Activated CD8-positive, alpha-beta memory T cell treated with anti-CD3 and anti-CD28 coated beads, Interleukin-2, amount 50 U/mL, for 4 hours (primary cell): ENCODE measurements at regions not wholly inside any gene's neighbourhood (a gene's known extent, or its start where the extent isn't known, plus 50 kb on each side); places are given as distances from the start of the nearest gene placed in this dataset.

Source experiments
- DNase-seq: peaks from one replicate; pipeline ENCODE4 v3.0.0-alpha.2; 2020

DNA sequence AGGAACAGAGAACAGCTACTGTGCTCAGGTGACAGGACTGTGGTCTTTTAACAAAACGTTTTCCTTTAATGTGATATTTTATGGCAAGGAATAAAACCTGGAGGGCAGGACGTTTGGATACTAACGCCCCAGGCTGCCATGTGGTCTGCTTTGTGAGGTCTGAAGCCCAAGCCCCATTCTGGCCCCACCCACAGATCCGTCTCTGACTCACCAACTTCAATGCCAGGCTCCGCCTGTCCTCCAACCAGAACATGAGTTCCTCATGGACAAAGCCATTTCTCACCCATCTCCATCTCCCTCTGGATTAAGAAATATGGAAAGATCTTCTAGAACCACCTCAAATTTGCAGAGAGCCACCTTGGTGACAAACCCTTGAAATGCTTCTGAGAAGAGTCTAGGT lies 148.8 kb downstream of the CRYBB2 start:
- DNase-seq = no peak

DNA sequence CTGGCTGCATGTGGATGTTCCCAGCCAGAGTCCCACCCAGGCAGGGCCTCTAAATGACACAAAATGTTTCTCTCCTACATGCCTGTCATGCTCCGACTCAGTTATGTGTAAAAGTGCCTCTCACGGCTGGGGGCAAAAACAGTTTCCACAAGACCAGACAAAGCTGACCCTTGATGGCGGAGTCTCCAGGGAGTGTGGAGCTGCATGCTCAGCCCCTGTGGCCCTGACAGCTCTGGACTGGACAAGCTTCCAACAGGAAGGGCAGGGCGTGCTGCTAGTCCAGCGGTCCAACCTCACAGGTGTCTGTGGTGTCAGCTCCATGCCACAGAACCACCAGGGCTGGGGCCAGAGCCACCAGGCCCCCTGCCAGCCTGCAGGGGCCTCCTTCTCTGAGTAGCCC lies 149.6 kb downstream of the CRYBB2 start:
- DNase-seq = no peak

DNA sequence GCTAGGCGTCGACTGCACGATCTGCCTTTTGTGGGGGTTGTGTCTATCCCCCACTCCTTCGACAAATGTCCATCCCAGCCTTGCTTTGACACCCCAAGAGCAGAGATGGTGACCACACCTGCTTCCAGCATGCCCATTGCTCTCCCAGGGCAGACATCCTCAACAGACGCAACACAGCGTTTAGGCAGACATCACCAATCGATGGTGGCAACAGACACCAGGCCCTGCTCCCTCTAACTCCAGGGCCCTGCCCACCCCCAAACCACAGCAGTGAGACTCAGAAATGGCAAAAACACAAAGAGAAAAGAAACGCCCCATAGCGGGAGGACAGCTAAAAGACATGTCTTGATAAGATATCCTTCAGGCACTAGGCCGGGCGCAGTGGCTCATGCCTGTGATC lies 150.9 kb downstream of the CRYBB2 start:
- no peak for DNase-seq

DNA sequence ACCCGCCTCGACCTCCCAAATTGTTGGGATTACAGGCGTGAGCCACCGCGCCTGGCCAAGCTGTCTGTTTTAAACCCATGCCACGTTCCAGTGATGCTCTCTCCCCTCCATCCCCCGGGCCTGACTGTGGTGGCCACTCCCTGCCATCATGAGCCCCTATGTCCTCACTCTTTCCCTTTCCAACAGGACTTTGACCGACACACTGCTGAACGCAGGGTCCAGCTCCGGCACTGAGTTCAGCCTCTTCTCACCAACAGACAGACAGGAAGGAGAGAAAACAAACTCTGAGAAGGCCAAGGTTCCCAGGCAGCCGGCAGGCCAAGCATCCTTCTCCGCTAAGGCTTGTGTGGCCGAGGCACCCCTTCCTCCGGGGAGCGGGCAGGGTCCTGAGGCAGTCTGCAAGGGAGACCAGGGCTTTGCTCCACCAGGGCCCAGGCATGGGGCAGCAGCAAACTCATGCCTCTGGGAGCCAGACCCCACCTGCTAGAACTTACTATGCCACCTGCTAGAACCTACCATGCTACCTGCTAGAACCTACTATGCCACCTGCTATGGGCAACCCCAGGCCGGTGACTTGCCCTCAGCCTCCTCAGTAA lies 152.7 kb downstream of the CRYBB2 start:
- no peak for DNase-seq

DNA sequence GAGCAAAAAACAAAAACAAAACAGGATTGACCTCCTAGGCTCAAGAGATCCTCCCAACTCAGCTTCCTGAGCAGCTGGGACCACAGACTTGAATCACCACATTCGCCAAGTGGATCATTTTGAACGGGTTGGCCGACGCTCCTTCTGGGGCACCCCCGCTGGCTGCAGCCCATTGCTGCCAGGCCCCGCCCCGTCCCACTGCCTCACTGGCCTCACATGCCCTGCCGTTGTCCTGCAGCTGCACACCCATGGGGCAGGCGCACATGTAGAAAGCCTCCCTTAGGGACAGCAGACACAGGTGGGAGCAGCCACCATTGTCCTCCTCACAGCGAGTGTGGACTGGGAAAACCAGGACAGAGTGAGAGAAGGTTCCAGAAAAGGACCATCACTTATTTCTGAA lies 154.5 kb downstream of the CRYBB2 start:
- DNase-seq = no peak

DNA sequence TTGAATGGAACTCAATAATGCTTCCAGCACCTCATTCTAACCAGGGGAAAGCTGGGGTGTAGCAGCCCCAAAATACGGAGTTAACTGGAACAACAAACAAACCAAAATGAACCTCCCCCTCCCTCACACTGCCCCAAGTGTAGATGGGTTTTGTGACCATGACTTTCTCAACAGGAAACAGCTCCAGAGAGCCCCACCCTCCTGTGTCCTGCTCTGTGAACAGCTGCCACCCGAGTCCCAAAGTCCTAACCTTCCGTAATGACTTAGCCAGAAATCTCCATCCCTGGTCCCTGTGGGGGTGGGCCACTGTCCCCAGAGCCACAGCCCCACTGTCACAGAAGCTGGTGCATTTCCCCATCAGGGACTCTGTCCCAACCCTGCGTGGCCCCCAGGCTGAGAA lies 155.4 kb downstream of the CRYBB2 start:
- DNase-seq = no peak

DNA sequence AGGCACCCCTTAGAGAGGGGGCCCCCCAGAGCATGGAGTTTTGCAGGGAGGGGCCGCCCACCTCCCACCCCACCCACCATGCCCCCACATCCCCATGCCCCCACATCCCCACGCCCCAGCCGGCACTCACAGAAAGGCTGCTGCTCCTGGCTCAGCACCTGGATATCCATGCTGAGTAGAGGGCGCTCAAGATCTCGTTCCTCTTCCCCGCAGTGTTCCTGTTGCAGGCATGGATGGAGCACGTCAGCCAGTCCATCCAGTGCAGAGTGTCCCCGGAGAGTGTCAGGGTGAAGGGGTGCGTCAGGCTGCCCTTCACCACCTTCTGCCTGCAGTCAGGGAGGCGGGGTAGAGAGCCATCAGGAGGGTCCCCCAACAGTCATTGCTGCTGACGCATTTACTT lies 156.2 kb downstream of the CRYBB2 start:
- no peak for DNase-seq

DNA sequence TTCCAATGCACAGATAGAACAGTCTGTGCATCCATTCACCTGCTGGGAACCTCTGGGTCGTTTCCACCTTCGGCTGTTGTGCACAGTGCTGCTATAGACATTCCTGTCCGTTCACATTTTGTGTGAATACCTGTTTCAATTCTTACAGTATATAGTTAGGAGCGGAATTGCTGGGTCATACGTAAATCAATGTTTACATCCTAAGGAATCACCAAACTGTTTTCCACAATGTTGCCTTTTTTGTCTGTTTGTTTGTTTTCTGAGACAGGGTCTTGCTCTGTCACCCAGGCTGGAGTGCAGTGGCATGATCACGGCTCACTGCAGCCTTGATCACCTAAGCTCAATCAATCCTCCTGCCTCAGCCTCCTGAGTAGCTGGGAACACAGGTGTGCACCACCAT lies 158.3 kb downstream of the CRYBB2 start:
- DNase-seq = no peak

DNA sequence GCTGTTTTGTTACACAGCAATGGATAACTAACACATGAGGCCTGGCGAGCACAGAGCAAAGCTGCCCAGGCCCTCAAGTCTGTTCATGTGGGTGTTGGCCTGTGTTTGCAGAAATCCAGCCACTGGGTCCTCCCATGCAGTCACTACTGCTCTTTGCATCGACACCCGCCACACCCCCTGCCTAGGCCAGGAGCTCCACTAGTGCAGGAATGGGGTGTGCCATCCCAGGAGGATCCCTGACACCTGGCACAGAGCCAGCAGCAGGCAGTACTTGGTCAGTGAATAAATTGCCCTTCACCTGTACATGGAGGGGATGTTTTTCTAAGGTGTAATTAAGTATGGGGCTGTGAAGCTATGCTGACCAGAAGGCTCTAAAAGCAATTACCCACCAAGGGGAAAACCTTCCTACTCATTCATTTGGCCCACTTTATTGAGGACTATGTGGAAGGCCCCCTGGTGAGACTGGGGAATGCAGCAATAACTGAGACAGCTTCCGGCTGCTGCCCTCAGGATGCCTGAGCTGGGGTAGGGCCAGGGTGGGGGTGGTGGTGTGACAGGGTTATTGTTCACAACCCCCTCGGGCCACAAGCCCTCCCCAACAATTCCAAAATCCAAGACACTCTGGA lies 160.8 kb downstream of the CRYBB2 start:
- DNase-seq = no peak

DNA sequence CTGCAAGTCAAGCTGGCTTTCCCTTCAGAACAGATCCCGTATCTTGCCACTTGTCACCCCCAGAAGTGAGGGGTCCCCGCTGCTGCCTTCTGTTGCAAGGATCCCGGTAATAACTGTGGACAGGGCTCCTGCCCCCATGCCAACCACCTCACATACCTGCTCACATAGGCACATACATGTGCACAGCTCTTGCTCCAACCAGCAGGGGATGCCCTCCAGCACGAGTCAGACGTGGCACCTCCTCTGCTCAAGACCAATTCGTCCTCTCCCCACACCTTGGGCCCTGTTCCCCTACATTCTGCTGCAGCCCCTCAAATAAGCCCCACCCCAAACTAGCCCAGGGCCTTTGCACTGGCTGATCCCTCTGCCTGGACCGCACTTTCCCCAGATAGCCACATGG lies 163.3 kb downstream of the CRYBB2 start:
- no peak for DNase-seq

DNA sequence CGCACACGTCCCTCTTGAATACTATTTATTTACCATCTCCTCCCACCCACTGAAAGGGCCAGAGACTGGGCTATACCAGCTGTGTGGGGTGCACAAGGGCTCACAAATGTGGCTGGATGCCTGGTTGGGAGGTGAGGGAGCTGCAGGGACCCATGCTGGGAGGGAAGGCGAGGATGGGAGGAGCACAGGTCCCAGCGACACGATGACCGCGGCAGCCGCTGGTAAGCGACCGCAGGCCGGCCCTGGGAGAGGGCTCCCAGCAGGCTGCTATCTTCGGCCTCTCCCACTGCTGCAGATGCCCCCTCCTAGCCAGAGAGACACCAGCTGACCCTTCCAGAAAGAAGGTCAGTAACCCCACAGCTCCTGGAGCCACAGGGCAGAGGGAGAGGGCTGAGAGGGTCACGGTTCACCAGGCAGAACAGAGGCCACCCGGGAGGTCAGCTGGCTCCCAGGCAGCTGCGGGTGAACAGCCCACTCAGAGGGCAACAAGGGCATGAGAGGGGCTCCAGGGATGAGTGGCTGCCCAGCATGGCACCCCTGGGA lies 163.9 kb downstream of the CRYBB2 start:
- DNase-seq = no peak

DNA sequence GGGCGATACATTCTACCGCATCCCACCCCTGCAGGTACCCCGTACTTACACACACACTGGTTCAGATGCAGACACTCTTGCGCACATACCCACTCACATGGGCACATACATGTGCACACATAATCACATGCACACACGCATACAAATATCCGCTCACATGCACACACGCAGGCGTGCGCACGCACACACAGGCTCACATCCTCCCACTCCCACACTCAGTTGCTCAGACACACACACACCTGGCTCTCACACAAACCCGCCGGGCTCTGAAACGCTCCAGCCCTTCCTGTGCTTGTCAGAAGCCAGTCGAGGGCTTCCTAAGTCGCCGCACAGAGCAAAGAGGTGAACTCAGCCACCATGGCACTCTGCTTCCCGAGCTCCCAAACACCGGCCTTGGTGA lies 164.5 kb downstream of the CRYBB2 start:
- DNase-seq = no peak

DNA sequence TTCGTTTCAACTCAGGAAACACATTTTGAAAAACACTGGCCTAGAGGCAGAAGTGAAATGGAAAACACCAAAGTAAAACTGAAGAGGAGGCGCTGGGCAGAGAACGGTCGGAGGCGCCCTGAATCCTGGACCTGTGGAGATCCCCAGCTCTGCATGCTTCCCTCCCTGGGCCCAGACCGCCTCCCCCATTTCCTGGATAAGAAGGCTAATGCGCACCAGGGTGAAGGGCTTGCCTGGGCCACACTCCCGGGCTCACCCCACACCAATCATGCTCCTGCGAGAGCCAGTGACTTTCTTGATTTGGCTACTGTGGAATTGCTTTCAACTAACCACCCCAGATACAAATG lies 167.1 kb downstream of the CRYBB2 start:
- DNase-seq = no peak

DNA sequence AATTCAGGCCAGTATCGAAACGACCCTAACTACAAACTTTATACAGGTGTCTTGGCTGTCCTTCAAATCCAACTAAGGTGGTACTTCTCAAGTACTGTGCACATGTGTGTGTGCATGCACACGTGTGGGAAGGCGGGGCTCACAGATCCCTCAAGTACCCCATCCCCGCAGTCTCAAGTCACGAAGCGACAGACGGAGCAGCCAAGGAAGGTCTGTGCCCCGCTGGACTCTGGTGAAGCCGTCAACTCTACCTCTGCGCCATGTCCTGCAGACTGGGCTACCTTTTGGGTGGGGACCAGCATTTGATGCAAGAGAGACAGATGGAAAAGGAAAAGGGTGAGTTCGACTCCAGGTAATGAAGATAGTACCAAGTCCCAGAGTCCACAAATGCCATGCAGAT lies 169.0 kb downstream of the CRYBB2 start:
- DNase-seq = no peak

DNA sequence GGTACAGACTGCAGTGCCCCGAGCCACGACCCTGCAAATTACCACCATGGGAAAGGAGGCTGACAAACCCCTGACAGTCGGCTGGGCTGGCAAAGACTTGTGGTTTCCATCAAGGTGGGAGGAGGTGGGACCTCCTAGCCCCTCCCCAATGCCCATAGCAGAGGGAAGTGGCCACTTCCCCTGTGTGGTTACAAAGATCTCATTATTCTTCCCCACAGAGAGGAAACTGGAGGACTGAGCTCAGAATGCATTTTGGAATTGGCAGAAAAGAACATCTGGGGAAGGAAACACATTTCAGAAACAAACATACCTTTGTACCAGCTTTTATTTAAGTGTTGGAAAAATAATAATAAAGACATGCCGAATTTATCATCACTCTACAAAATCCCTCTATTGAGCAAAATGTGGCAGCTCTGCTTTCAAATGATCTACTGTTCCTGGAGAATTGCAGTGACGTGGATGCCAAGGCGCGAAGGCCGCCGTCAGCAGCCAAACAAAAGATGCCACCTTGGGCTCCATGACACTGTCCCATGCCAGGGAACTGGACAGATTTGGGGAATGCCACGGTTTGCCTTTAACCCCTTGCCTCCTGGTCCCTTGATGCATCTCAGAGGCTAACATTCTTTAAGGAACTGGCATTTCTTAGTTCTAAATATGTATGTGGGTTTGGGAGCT lies 169.6 kb downstream of the CRYBB2 start:
- no peak for DNase-seq

DNA sequence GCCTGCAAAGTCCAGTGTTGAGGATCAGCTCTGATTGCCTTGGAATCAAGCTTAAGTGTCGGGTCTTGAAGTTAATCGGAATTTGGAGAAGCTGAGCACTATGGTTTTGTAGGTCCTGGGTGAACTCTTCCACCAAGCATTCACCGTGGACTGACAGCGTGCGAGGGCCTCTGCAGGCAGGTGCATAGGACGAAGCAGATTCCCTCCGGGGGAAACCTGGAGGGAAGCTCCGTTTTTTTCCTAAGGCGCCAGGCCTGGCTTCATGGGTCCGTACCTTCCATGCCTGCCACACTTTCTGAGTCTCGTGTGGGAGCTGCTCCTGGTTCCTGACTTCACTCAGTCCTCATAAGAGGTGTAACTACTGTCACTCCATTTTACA lies 170.1 kb downstream of the CRYBB2 start:
- DNase-seq = no peak

DNA sequence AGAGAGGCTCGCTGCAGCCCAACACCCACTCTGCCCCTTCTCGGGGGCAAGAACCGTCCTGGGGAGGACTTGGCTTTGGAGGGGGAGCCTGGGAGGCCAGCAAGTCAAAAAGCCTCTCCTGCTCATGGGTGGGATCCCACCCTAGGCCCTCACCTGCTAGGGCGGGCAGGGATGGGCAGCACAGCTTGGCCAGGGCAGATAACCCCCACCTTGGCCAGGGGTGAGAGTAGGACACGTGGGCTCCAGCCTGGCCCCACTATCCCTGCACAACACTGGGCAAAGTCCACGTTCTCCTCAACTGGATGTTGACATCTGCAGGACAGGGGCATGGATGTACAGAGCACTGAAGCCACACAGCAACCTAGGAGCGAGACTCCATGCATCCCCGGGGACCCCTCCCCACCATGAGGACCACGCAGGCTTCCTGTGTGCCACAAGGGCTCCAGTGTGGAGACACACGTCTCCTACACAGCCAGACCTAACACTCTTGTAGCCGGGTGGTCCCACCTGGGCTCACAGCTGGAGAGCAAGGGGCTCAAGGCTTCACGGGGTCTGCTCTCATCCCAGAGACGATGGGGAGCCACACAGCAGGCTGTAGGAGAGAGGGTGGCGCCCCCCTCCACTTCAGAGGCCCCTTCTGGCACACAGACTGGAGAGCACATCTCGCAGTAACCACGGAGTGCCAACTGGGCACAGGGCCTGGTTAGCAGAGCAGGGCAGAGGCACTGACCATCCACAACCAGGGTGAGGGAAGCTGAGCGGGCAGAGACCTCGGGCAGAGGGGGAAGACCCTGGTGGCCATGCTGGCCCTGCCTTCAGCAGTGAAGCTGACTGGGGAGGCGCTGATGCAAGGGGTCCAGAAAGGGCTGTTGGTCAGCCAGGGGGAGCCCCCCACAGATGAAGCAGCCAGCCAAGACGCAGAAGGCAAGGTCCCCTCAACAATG lies 171.1 kb downstream of the CRYBB2 start:
- DNase-seq = no peak

DNA sequence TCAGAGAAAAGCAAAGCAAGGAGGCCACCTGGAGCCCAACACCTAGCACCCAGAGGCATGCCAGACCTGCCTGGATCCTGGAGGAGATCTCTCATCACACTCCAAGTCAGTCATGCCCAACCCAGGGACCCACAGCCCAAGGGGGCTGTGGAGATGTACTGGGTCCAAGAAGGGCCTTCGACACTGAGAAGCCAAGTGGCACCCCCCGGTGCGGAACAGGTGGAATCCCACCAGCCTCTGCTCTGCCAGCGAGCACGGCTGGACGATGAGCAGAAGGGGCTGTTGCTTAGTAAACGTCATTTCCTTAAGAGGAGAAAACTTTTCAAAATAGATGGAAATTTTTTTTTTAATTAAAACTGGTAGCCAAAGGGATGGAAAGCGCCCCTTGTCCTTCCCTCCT lies 171.9 kb upstream of the GRK3 start:
- no peak for DNase-seq

DNA sequence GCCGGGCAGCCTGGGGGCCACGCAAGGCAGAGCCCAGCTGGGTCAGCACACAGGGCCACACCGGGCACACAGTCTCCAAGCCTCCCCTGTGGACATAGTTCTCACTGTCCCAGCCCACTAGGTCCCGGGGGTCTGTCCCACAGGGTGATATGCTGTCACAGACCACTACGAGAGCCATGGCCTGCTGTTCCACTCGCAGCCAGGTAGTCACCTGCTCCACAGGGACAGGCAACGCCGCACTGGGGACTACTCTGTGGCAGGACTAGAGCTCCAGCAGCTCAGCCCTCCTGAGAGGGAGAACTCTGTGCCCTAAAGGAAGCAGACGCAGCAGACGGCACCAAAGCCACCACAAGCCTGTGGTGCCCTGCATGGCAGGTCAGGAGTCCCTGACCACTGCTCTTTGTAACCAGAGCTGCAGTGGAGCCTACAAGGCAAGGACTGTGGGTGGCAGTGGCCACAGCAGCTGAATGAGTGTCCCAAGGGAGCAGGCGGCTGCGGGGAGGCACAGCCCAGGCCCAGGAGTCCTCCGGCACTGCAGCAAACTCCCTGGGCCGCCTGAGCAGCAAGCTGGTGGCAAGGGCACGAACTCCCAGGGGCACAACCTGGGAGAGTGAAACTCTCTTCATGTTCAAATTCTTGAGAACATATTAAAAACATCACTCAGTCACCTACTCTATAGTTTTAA lies 171.2 kb upstream of the GRK3 start:
- no peak for DNase-seq

DNA sequence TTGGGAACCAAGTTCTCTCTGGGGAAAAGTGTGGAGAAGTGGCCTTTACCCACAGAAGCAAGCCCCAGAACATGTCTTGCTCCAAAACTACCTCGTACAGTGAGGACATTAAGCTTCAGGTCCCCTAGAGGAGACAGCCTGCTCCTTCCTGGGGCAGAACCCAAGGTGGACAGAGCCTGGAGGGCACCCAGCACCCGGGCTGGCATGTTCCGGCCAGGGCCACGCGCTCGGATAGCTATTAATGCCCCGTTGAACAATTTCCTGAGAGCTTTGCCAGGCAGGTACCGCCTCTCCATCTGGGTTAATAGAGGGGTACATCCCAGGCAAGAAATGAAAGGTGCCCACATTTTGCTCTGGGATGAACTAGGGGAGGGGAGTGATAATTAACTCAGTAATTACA lies 169.0 kb upstream of the GRK3 start:
- no peak for DNase-seq

DNA sequence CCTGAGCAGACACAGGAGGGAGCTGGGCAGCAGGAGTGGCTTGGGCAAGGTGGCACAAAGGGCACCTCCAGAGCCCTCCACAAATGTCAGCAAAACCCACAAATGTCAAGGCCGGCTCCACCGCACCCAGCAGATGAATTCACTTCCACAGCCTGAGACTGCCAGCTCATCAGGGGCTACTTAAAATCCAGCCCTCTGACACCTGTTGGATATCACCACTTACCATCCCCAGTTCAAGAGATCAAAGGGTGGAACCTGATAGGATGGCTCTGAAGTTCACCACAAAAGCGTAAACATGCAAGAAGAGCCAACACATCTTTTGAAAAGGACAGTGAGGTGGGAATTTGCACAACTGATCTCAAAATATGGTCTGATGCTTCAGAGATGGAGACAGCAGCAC lies 168.6 kb upstream of the GRK3 start:
- no peak for DNase-seq

DNA sequence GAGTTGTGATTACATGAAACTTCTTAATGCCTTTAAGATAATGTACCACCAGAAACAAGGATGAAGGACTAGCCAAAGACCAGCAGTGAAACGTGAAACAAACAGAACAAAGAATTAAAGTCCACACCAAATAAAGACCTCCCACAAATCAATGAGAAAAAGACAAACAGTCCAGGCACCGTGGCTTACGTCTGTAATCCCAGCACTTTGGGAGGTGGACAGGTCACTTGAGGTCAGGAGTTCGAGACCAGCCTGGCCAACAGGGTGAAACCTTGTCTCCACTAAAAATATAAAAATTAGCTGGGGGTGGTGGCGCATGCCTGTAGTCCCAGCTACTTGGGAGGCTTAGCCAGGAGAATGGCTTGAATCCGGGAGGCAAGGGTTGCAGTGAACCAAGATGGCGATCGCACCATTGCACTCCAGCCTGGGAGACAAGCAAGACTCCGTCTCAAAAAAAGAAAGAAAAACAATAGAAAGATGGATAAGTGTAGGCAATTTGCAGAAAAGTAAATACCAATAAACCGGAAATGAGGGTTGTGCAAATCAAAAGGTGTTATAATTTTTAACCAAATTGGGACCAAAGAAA lies 167.8 kb upstream of the GRK3 start:
- no peak for DNase-seq

DNA sequence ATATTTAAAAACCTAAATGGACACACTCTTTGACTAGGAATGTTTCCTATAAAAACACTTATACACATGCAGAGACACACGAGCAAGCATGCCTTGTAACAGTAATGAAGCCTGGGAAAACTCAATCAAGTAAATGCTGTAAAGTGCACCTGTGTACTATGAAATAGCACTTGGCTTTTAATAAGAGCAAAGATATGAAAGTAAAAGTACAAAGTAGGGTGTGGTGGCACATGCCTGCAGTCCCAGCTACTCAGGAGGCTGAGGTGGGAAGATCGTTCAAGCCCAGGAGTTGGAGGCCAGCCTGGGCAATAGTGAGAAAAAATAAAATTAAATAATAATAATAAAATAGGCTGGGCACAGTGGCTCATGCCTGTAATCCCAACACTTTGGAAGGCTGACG lies 166.9 kb upstream of the GRK3 start:
- no peak for DNase-seq
